GM23338 (cell line): ENCODE measurements at regions not wholly inside any gene's neighbourhood (a gene's known extent, or its start where the extent isn't known, plus 50 kb on each side); places are given as distances from the start of the nearest gene placed in this dataset.
A peak's percentile ranks its signal among the peaks of the same experiment; 100 is the strongest.

Source experiments
- ATAC-seq: fragments of 200-7000 bp; cut with Tn5 transposase; 3 replicates; pipeline ENCODE4 v1.9.1; 2020
- DNase-seq: peaks from one replicate; pipeline ENCODE4 v3.0.0-alpha.2; 2015; ENCODE audit warnings: low spot score
- H2AFZ ChIP-seq: fragments of 200-600 bp; sonication (generic); 2 replicates; pipeline ENCODE4 v1.8.0; 2016; ENCODE audit warnings: antibody characterized with exemption, mild to moderate bottlenecking, moderate library complexity
- H3F3A ChIP-seq: fragments of 200-600 bp; sonication (generic); replicated peaks from 2 replicates; pipeline ENCODE4 v1.8.0; 2017; ENCODE audit warnings: antibody characterized with exemption, mixed run types, low read depth
- H3K27ac ChIP-seq: fragments of 200-600 bp; sonication (generic); 2 replicates; pipeline ENCODE4 v1.6.1; 2016; ENCODE audit warnings: low read depth
- H3K27me3 ChIP-seq: fragments of 200-600 bp; sonication (generic); 2 replicates; pipeline ENCODE4 v1.8.0; 2016; ENCODE audit warnings: mild to moderate bottlenecking, mixed run types, moderate library complexity; ENCODE audit not compliant: insufficient read depth
- H3K36me3 ChIP-seq: fragments of 200-600 bp; sonication (generic); 2 replicates; pipeline ENCODE4 v1.8.0; 2016; ENCODE audit warnings: mild to moderate bottlenecking; ENCODE audit not compliant: insufficient read depth
- H3K4me1 ChIP-seq: fragments of 200-600 bp; sonication (generic); 2 replicates; pipeline ENCODE4 v1.8.0; 2016; ENCODE audit warnings: mild to moderate bottlenecking, moderate library complexity; ENCODE audit not compliant: insufficient read depth
- H3K4me2 ChIP-seq: fragments of 200-600 bp; sonication (generic); 2 replicates; pipeline ENCODE4 v1.7.1; 2017; ENCODE audit warnings: mixed run types
- H3K4me3 ChIP-seq: fragments of 200-600 bp; sonication (generic); 2 replicates; pipeline ENCODE4 v1.6.1; 2016; ENCODE audit warnings: mixed run types
- H3K79me2 ChIP-seq: fragments of 200-600 bp; sonication (generic); replicated peaks from 2 replicates; pipeline ENCODE4 v1.8.0; 2017; ENCODE audit warnings: mild to moderate bottlenecking; ENCODE audit not compliant: insufficient read depth
- H3K9me2 ChIP-seq: fragments of 200-600 bp; sonication (generic); 2 replicates; pipeline ENCODE4 v1.8.0; 2017; ENCODE audit not compliant: insufficient read depth
- H4K20me1 ChIP-seq: fragments of 200-600 bp; sonication (generic); replicated peaks from 2 replicates; pipeline ENCODE4 v1.8.0; 2017; ENCODE audit warnings: mild to moderate bottlenecking; ENCODE audit not compliant: insufficient read depth
- H3K27ac Mint-ChIP-seq: 2 replicates; pipeline ENCODE4 v1.8.0; 2020; ENCODE audit warnings: inconsistent platforms, mild to moderate bottlenecking, moderate library complexity, mixed read lengths
- H3K27me3 Mint-ChIP-seq: 3 replicates; pipeline ENCODE4 v1.8.0; 2022; ENCODE audit warnings: low read depth, mild to moderate bottlenecking, moderate library complexity, mixed read lengths, inconsistent platforms; ENCODE audit not compliant: insufficient read depth, poor library complexity
- H3K36me3 Mint-ChIP-seq: 3 replicates; pipeline ENCODE4 v1.8.0; 2021; ENCODE audit warnings: low read depth, mild to moderate bottlenecking, inconsistent platforms, moderate library complexity, mixed read lengths
- H3K4me1 Mint-ChIP-seq: 3 replicates; pipeline ENCODE4 v1.8.0; 2020; ENCODE audit warnings: mild to moderate bottlenecking, inconsistent platforms, mixed read lengths
- H3K4me3 Mint-ChIP-seq: 3 replicates; pipeline ENCODE4 v1.8.0; 2021; ENCODE audit warnings: moderate library complexity, mild to moderate bottlenecking, inconsistent platforms, mixed read lengths
- H3K9me3 Mint-ChIP-seq: 3 replicates; pipeline ENCODE4 v1.8.0; 2020; ENCODE audit warnings: moderate library complexity, mild to moderate bottlenecking, inconsistent platforms, mixed read lengths
- EZH2 ChIP-seq: fragments of 200-600 bp; sonication (generic); IDR thresholded peaks from one replicate; pipeline ENCODE4 v1.8.0; 2017; ENCODE audit warnings: antibody characterized with exemption, mild to moderate bottlenecking, low read depth; ENCODE audit not compliant: unreplicated experiment
- JUNB ChIP-seq: IDR thresholded peaks from one replicate; pipeline ENCODE4 v1.6.1; 2016; ENCODE audit warnings: antibody characterized with exemption; ENCODE audit not compliant: unreplicated experiment
- NANOG ChIP-seq: IDR thresholded peaks from 2 replicates; pipeline ENCODE4 v1.6.1; 2016; ENCODE audit warnings: antibody characterized with exemption, borderline replicate concordance
- ZNF462 ChIP-seq: fragments of 250-450 bp; sonication (Bioruptor Pico); IDR thresholded peaks from 2 replicates; pipeline ENCODE4 v1.5.0; 2020; ENCODE audit warnings: mild to moderate bottlenecking, moderate library complexity
- TF ChIP-seq, protein P1 (sequence below), 2 experiments: fragments of 200-600 bp in 1 of 2; sonication (generic) in 1 of 2; conservative IDR thresholded peaks; 2 replicates each; pipeline versions ENCODE4 v1.5.1 to v1.6.1; 2016 to 2017; ENCODE audit warnings: antibody characterized with exemption in 2 of 2, low read depth in 2 of 2, mild to moderate bottlenecking in 2 of 2, moderate library complexity in 1 of 2

DNA sequence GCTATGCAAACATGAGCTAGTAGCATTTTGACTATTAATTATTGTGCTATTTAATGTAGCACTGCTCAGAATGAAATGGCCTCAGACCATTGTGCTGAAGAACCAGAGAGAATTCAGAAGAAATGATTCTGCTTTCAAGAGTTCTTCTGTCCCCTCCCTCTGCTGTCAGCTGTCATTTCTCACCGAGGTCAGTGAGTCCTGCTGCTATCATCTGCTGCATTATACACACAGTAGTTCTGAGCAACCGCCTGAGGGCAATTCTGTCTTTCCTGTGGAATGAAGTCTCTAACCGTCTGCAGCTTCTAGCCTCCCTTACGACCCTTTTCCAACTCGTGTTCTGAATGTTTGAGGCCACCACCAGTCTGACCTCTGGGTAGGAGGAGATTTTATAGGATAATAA is 249.4 kb downstream of the HNRNPD start (continued):
- TF ChIP-seq ZNF462 (CRISPR knock-in tag) (no peak), JUNB (no peak), EZH2 (no peak), NANOG (no peak)

DNA sequence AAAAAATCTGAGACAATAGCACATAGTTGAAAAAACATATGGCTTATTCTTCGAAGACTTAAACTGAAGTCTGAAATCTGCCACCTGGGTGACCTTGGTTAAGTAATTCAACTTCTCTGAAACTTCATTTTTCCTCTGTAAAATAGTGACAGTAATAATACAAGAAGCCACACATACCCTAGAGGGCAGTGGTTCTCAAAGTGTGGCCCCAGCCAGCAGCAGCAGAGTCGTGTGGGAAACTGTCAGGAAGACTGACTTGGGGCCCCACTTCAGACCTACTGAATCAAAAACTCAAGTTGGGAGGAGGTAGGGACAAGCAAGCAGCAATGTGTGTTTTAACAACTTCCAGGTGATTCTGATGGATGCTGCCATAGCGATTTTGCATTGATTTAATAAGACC is 249.9 kb downstream of the HNRNPD start:
- ATAC-seq (peak; percentile 73), DNase-seq (peak; percentile 24)
- no peaks in the 10 kb centered on the region for H3K36me3 Mint-ChIP-seq
- no peaks in the 10 kb centered on the region for H3K4me1 ChIP-seq
- H3K27ac Mint-ChIP-seq: no peak overlapping the region
- no peak for TF ChIP-seq ZNF462 (CRISPR knock-in tag)
- TF ChIP-seq, protein P1, sequence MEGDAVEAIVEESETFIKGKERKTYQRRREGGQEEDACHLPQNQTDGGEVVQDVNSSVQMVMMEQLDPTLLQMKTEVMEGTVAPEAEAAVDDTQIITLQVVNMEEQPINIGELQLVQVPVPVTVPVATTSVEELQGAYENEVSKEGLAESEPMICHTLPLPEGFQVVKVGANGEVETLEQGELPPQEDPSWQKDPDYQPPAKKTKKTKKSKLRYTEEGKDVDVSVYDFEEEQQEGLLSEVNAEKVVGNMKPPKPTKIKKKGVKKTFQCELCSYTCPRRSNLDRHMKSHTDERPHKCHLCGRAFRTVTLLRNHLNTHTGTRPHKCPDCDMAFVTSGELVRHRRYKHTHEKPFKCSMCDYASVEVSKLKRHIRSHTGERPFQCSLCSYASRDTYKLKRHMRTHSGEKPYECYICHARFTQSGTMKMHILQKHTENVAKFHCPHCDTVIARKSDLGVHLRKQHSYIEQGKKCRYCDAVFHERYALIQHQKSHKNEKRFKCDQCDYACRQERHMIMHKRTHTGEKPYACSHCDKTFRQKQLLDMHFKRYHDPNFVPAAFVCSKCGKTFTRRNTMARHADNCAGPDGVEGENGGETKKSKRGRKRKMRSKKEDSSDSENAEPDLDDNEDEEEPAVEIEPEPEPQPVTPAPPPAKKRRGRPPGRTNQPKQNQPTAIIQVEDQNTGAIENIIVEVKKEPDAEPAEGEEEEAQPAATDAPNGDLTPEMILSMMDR (conservative IDR thresholded peaks at IDR 0.05; ENCODE audit: low read depth in 2 of 2): peak; percentile 23 to 52; a peak in 3 of 4 replicates
- no peaks in the 10 kb centered on the region for H3K9me2 ChIP-seq
- H3K9me3 Mint-ChIP-seq: no peaks in the 10 kb centered on the region; the same call in 2 of the 3 replicates
- no peak overlapping the region for H3K4me2 ChIP-seq
- no peak overlapping the region for H3K4me3 Mint-ChIP-seq
- no peaks in the 10 kb centered on the region for H3K36me3 ChIP-seq
- no peaks in the 10 kb centered on the region for H3F3A ChIP-seq
- peaks cover 2% of the 10 kb centered on the region for H3K27me3 Mint-ChIP-seq
- H4K20me1 ChIP-seq: no peaks in the 10 kb centered on the region
- no peak overlapping the region for H3K27ac ChIP-seq
- H3K4me1 Mint-ChIP-seq: peaks cover 4% of the 10 kb centered on the region; the same call in 1 of the 3 replicates
- H2AFZ ChIP-seq: no peak overlapping the region
- no peaks in the 10 kb centered on the region for H3K27me3 ChIP-seq
- H3K4me3 ChIP-seq: no peak overlapping the region
- H3K79me2 ChIP-seq: no peaks in the 10 kb centered on the region
